HepG2 (cell line): ENCODE measurements at regions not wholly inside any gene's neighbourhood (a gene's known extent, or its start where the extent isn't known, plus 50 kb on each side); places are given as distances from the start of the nearest gene placed in this dataset.

Experiments used
- EZH2 ChIP-seq: conservative IDR thresholded peaks from 2 replicates; pipeline ENCODE4 v1.6.1; 2012; ENCODE audit warnings: mild to moderate bottlenecking, low read depth, low read length, moderate library complexity
- FOXM1 ChIP-seq: sonication (generic); formaldehyde crosslinking; IDR thresholded peaks from 2 replicates; pipeline ENCODE4 v1.5.0; 2020; ENCODE audit warnings: missing genetic modification reagents
- MYNN ChIP-seq: sonication (generic); formaldehyde crosslinking; IDR thresholded peaks from 2 replicates; pipeline ENCODE4 v1.4.0; 2020; ENCODE audit warnings: mild to moderate bottlenecking, low read depth, missing genetic modification reagents
- NBN ChIP-seq: fragments of 450-650 bp; conservative IDR thresholded peaks from 2 replicates; pipeline ENCODE4 v1.6.1; 2017
- RAD21 ChIP-seq: fragments of 450-650 bp; formaldehyde crosslinking; IDR thresholded peaks from 2 replicates; pipeline ENCODE4 v1.5.0; 2020; ENCODE audit warnings: mild to moderate bottlenecking
- SRF ChIP-seq: IDR thresholded peaks from 2 replicates; pipeline ENCODE4 v1.6.1; 2011; ENCODE audit warnings: mild to moderate bottlenecking, low read depth, low read length, moderate library complexity
- ZNF530 ChIP-seq: sonication (generic); formaldehyde crosslinking; IDR thresholded peaks from 2 replicates; pipeline ENCODE4 v1.5.0; 2020; ENCODE audit warnings: low read depth, mild to moderate bottlenecking, missing genetic modification reagents
- ZNF563 ChIP-seq: sonication (generic); formaldehyde crosslinking; IDR thresholded peaks from 2 replicates; pipeline ENCODE4 v1.8.0; 2022; ENCODE audit warnings: mild to moderate bottlenecking, moderate library complexity, missing genetic modification reagents
- TF ChIP-seq, protein P1 (sequence below): fragments of 450-650 bp; IDR thresholded peaks from 2 replicates; pipeline ENCODE4 v1.6.1; 2016
- TF ChIP-seq, protein P2 (sequence below): sonication (generic); formaldehyde crosslinking; IDR thresholded peaks from 2 replicates; pipeline ENCODE4 v1.4.0; 2020; ENCODE audit warnings: low read depth, mild to moderate bottlenecking, missing genetic modification reagents
- TF ChIP-seq, protein P3 (sequence below): IDR thresholded peaks from 2 replicates; pipeline ENCODE4 v1.6.1; 2012; ENCODE audit warnings: inconsistent platforms

DNA sequence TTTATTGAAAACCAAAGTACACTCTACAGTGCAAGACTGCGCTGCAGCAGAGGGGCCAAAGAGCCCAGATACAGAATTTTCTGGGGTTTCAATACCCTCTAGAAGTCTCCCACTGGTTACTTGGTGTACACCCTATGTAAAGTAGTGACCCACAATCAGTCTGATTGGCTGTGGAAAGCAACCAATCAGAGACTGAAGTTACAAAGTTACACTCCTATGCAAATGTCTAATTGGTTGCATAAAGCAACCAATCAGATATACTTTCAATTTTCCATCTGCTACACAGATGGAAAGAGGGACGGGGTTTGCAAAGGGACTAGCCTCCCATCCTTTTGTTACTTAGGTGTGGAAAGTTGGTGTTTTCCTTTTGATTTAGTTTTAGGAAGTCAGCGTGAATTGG lies 198.9 kb upstream of the SH3BP4 start:
- TF ChIP-seq, protein P1, sequence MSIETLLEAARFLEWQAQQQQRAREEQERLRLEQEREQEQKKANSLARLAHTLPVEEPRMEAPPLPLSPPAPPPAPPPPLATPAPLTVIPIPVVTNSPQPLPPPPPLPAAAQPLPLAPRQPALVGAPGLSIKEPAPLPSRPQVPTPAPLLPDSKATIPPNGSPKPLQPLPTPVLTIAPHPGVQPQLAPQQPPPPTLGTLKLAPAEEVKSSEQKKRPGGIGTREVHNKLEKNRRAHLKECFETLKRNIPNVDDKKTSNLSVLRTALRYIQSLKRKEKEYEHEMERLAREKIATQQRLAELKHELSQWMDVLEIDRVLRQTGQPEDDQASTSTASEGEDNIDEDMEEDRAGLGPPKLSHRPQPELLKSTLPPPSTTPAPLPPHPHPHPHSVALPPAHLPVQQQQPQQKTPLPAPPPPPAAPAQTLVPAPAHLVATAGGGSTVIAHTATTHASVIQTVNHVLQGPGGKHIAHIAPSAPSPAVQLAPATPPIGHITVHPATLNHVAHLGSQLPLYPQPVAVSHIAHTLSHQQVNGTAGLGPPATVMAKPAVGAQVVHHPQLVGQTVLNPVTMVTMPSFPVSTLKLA = no peak
- TF ChIP-seq, protein P2, sequence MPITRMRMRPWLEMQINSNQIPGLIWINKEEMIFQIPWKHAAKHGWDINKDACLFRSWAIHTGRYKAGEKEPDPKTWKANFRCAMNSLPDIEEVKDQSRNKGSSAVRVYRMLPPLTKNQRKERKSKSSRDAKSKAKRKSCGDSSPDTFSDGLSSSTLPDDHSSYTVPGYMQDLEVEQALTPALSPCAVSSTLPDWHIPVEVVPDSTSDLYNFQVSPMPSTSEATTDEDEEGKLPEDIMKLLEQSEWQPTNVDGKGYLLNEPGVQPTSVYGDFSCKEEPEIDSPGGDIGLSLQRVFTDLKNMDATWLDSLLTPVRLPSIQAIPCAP (CRISPR knock-in tag) = no peak
- TF ChIP-seq EZH2 (no peak), NBN (no peak), RAD21 (CRISPR knock-in tag) (no peak), ZNF530 (CRISPR knock-in tag) (no peak), MYNN (no peak), SRF (no peak), FOXM1 (no peak), ZNF563 (CRISPR knock-in tag) (no peak)
- TF ChIP-seq, protein P3, sequence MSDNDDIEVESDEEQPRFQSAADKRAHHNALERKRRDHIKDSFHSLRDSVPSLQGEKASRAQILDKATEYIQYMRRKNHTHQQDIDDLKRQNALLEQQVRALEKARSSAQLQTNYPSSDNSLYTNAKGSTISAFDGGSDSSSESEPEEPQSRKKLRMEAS = no peak
